HepG2 (cell line): ENCODE measurements at regions not wholly inside any gene's neighbourhood (a gene's known extent, or its start where the extent isn't known, plus 50 kb on each side); places are given as distances from the start of the nearest gene placed in this dataset.

ENCODE experiments used
- ATF7 ChIP-seq, 2 experiments: fragments of 450-650 bp in 1 of 2; sonication (generic) in 1 of 2; formaldehyde crosslinking in 1 of 2; IDR thresholded peaks; 2 replicates each; pipeline versions ENCODE4 v1.4.0 to v1.6.1; 2016 to 2020; ENCODE audit warnings: antibody characterized with exemption in 1 of 2, mild to moderate bottlenecking in 1 of 2, missing genetic modification reagents in 1 of 2
- CREB1 ChIP-seq, 2 experiments: fragments of 450-650 bp in 1 of 2; IDR thresholded peaks; 2 replicates each; pipeline ENCODE4 v1.6.1; 2016 to 2017; ENCODE audit warnings: control low read depth in 1 of 2, mild to moderate bottlenecking in 1 of 2, missing compliant biosample characterization in 1 of 2, missing genetic modification characterization in 1 of 2
- HHEX ChIP-seq: IDR thresholded peaks from 2 replicates; pipeline ENCODE4 v1.6.1; 2016; ENCODE audit warnings: control low read depth
- HMG20A ChIP-seq: IDR thresholded peaks from 2 replicates; pipeline ENCODE4 v1.6.1; 2016; ENCODE audit warnings: borderline replicate concordance
- HMGXB3 ChIP-seq: sonication (generic); formaldehyde crosslinking; IDR thresholded peaks from 2 replicates; pipeline ENCODE4 v1.4.0; 2020; ENCODE audit warnings: missing genetic modification reagents, borderline replicate concordance
- IRF2 ChIP-seq: IDR thresholded peaks from 2 replicates; pipeline ENCODE4 v1.6.1; 2018; ENCODE audit warnings: missing genetic modification reagents, missing compliant biosample characterization
- KAT8 ChIP-seq: IDR thresholded peaks from 2 replicates; pipeline ENCODE4 v1.6.1; 2016; ENCODE audit warnings: missing genetic modification reagents, missing compliant biosample characterization
- KLF11 ChIP-seq: IDR thresholded peaks from 2 replicates; pipeline ENCODE4 v1.6.1; 2016; ENCODE audit warnings: missing compliant biosample characterization
- KLF6 ChIP-seq: IDR thresholded peaks from 2 replicates; pipeline ENCODE4 v1.8.0; 2016; ENCODE audit warnings: missing biosample characterization, missing genetic modification reagents
- MTF2 ChIP-seq: sonication (generic); formaldehyde crosslinking; IDR thresholded peaks from 2 replicates; pipeline ENCODE4 v1.5.0; 2020; ENCODE audit warnings: missing genetic modification reagents, borderline replicate concordance
- MXI1 ChIP-seq: IDR thresholded peaks from 3 replicates; pipeline ENCODE4 v1.6.1; 2012; ENCODE audit warnings: low read depth, low read length, inconsistent platforms, borderline replicate concordance
- NCOR1 ChIP-seq: fragments of 200-600 bp; sonication (generic); IDR thresholded peaks from 2 replicates; pipeline ENCODE4 v1.7.0; 2017; ENCODE audit warnings: antibody characterized with exemption, low read length, borderline replicate concordance
- NFIC ChIP-seq: IDR thresholded peaks from 2 replicates; pipeline ENCODE4 v1.6.1; 2012; ENCODE audit warnings: mild to moderate bottlenecking, low read length, inconsistent platforms
- NR3C1 ChIP-seq: sonication (generic); formaldehyde crosslinking; IDR thresholded peaks from 2 replicates; pipeline ENCODE4 v1.4.0; 2020; ENCODE audit warnings: missing genetic modification reagents
- RARA ChIP-seq: IDR thresholded peaks from 2 replicates; pipeline ENCODE4 v1.6.1; 2016; ENCODE audit warnings: missing genetic modification reagents, missing compliant biosample characterization
- RNF2 ChIP-seq: fragments of 450-650 bp; conservative IDR thresholded peaks from 2 replicates; pipeline ENCODE4 v1.6.1; 2016; ENCODE audit warnings: low read depth
- SCMH1 ChIP-seq: sonication (generic); formaldehyde crosslinking; IDR thresholded peaks from 2 replicates; pipeline ENCODE4 v1.9.0; 2021; ENCODE audit warnings: missing genetic modification reagents, mild to moderate bottlenecking, borderline replicate concordance
- TEAD3 ChIP-seq: optimal IDR thresholded peaks from 2 replicates; pipeline ENCODE3; 2016; ENCODE audit warnings: borderline replicate concordance
- YEATS2 ChIP-seq: sonication (generic); formaldehyde crosslinking; IDR thresholded peaks from 2 replicates; pipeline ENCODE4 v1.4.0; 2020; ENCODE audit warnings: missing genetic modification reagents, borderline replicate concordance
- ZNF33B ChIP-seq: sonication (generic); formaldehyde crosslinking; IDR thresholded peaks from 2 replicates; pipeline ENCODE4 v1.5.1; 2020; ENCODE audit warnings: mild to moderate bottlenecking, missing genetic modification reagents
- ZNF569 ChIP-seq: sonication (generic); formaldehyde crosslinking; IDR thresholded peaks from 2 replicates; pipeline ENCODE4 v1.5.0; 2020; ENCODE audit warnings: mild to moderate bottlenecking, missing genetic modification reagents, moderate library complexity, borderline replicate concordance
- ZNF775 ChIP-seq: sonication (generic); formaldehyde crosslinking; IDR thresholded peaks from 2 replicates; pipeline ENCODE4 v1.4.0; 2020; ENCODE audit warnings: missing genetic modification reagents, mild to moderate bottlenecking, moderate library complexity, borderline replicate concordance
- ZNF792 ChIP-seq: IDR thresholded peaks from 2 replicates; pipeline ENCODE4 v1.6.1; 2016
- ZNF878 ChIP-seq: sonication (generic); formaldehyde crosslinking; IDR thresholded peaks from 2 replicates; pipeline ENCODE4 v1.8.1; 2023; ENCODE audit warnings: mild to moderate bottlenecking, missing genetic modification reagents, moderate library complexity
- TF ChIP-seq, protein P1 (sequence below), 2 experiments: sonication (generic) in 1 of 2; formaldehyde crosslinking in 1 of 2; IDR thresholded peaks; 2 replicates each; pipeline versions ENCODE4 v1.4.0 to v1.6.1; 2018 to 2020; ENCODE audit warnings: missing genetic modification reagents in 2 of 2, borderline replicate concordance in 1 of 2, low read depth in 1 of 2, mild to moderate bottlenecking in 1 of 2, missing biosample characterization in 1 of 2

- TF ChIP-seq, protein P1, sequence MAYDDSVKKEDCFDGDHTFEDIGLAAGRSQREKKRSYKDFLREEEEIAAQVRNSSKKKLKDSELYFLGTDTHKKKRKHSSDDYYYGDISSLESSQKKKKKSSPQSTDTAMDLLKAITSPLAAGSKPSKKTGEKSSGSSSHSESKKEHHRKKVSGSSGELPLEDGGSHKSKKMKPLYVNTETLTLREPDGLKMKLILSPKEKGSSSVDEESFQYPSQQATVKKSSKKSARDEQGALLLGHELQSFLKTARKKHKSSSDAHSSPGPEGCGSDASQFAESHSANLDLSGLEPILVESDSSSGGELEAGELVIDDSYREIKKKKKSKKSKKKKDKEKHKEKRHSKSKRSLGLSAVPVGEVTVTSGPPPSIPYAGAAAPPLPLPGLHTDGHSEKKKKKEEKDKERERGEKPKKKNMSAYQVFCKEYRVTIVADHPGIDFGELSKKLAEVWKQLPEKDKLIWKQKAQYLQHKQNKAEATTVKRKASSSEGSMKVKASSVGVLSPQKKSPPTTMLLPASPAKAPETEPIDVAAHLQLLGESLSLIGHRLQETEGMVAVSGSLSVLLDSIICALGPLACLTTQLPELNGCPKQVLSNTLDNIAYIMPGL (CRISPR knock-in tag; IDR thresholded peaks at IDR 0.05; ENCODE audit: borderline replicate concordance in 1 of 2, low read depth in 1 of 2): 0 out of 4 replicates have a peak, but pooled peaks of 1 of the 2 experiments have one; percentile 21
- TF ChIP-seq MXI1: peak; percentile 35; the same call in 1 of the 3 replicates
- no peak for TF ChIP-seq ATF7 (IDR thresholded peaks at IDR 0.05)
- TF ChIP-seq ATF7 (CRISPR knock-in tag; IDR thresholded peaks at IDR 0.05): no peak
- TF ChIP-seq ZNF33B (CRISPR knock-in tag): peak; percentile 88
- no peak for TF ChIP-seq RNF2
- TF ChIP-seq NFIC: peak; percentile 70; the same call in 1 of the 2 replicates
- TF ChIP-seq HMG20A (CRISPR knock-in tag): peak; percentile 95
- peak; percentile 63; the same call in 1 of the 2 replicates for TF ChIP-seq ZNF792
- 0 out of 2 replicates have a peak, but pooled peaks have one; percentile 56 for TF ChIP-seq KAT8 (CRISPR knock-in tag)
- TF ChIP-seq ZNF878 (CRISPR knock-in tag): no peak
- peak; percentile 92 for TF ChIP-seq RARA (CRISPR knock-in tag)
- TF ChIP-seq YEATS2: peak; percentile 53; the same call in 1 of the 2 replicates
- TF ChIP-seq SCMH1 (CRISPR knock-in tag): no peak
- TF ChIP-seq KLF6 (CRISPR knock-in tag): peak; percentile 93
- TF ChIP-seq MTF2: no peak
- peak; percentile 76 for TF ChIP-seq HMGXB3 (CRISPR knock-in tag)
- TF ChIP-seq ZNF775 (CRISPR knock-in tag): no peak
- no peak for TF ChIP-seq CREB1 (IDR thresholded peaks at IDR 0.05)
- 0 out of 2 replicates have a peak, but pooled peaks have one; percentile 35 for TF ChIP-seq CREB1 (CRISPR knock-in tag; IDR thresholded peaks at IDR 0.05)
- TF ChIP-seq NR3C1: no peak
- TF ChIP-seq HHEX (CRISPR knock-in tag): peak; percentile 65; the same call in 1 of the 2 replicates
- TF ChIP-seq NCOR1: peak; percentile 64; the same call in 1 of the 2 replicates
- TF ChIP-seq ZNF569: no peak
- TF ChIP-seq TEAD3: peak; percentile 85
- peak; percentile 35; the same call in 1 of the 2 replicates for TF ChIP-seq IRF2 (CRISPR knock-in tag)
- 0 out of 2 replicates have a peak, but pooled peaks have one; percentile 47 for TF ChIP-seq KLF11 (CRISPR knock-in tag)
Observed at GRCh38 chr6:80508885-80509630, 402.6 kb downstream of the BCKDHB start (continued).
